ENCODE measurements at regions not wholly inside any gene's neighbourhood (a gene's known extent, or its start where the extent isn't known, plus 50 kb on each side); places are given as distances from the start of the nearest gene placed in this dataset.

DNA sequence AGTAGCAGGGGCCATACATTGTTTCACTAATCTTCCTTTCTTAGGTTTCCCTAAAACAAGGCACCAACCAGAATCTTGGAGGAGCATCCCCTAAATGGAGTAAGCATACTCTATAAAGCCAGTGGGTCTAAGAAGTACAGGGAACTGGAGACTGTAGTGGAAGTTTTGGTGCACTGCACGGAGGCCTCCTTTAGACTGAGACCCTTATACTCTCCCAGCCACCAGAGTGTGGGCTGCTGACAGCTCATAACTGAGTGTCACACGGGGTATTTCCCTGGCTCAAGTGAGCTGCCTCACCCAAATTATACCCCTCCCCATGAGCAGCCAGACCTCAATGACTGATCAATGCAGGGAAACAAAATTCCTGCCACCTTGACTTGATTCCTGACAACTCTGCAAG lies 349.5 kb downstream of the NDFIP2 start:
- Histone ChIP-seq H3K56ac (ENCODE audit: insufficient read length, low read depth, low read length) (no peak overlapping the region), H4K5ac (ENCODE audit: insufficient read length, low read depth, low read length) (no peak overlapping the region), H3K18ac (ENCODE audit: insufficient read length, low read depth, low read length) (no peak overlapping the region), H4K20me1 (ENCODE audit: control insufficient read depth, insufficient read depth, insufficient read length) (no peaks in the 10 kb centered on the region), H3K27me3 (ENCODE audit: insufficient read depth, low read length) (no peaks in the 10 kb centered on the region), H2BK20ac (ENCODE audit: low read depth, low read length, poor library complexity, severe bottlenecking) (no peak overlapping the region), H3K79me1 (ENCODE audit: insufficient read depth, low read depth, low read length, poor library complexity, severe bottlenecking) (no peaks in the 10 kb centered on the region), H3T11ph (ENCODE audit: low read length) (no peak overlapping the region), H3K23ac (ENCODE audit: insufficient read length, low read depth, low read length) (no peak overlapping the region), H3K4ac (ENCODE audit: low read depth, low read length) (no peak overlapping the region), H3K4me2 (ENCODE audit: insufficient read depth, insufficient read length, low read length) (no peak overlapping the region), H3K9ac (ENCODE audit: extremely low read depth, insufficient read length, low read length) (no peak overlapping the region), H3K9me3 (ENCODE audit: control insufficient read depth, low read depth, low read length) (no peaks in the 10 kb centered on the region), H2BK12ac (ENCODE audit: insufficient read length, low read depth, low read length) (no peak overlapping the region), H3K27ac (ENCODE audit: insufficient read length, low read depth, low read length) (no peak overlapping the region), H3K14ac (ENCODE audit: insufficient read depth, low read length) (no peak overlapping the region), H3K79me2 (ENCODE audit: insufficient read depth, low read length) (no peaks in the 10 kb centered on the region), H2AFZ (ENCODE audit: low read length) (no peak overlapping the region), H4K91ac (ENCODE audit: insufficient read length, low read depth, low read length) (no peak overlapping the region), H4K8ac (replicated peaks; ENCODE audit: insufficient read length, low read depth, low read length) (no peak overlapping the region), H2BK5ac (ENCODE audit: insufficient read length, low read length) (no peak overlapping the region), H2BK15ac (ENCODE audit: low read depth, low read length) (no peak overlapping the region), H3K23me2 (ENCODE audit: insufficient read length, low read depth, low read length, poor library complexity, severe bottlenecking) (no peaks in the 10 kb centered on the region), H2AK5ac (ENCODE audit: insufficient read length, low read length) (no peak overlapping the region), H2BK120ac (ENCODE audit: low read depth, low read length, poor library complexity, severe bottlenecking) (no peak overlapping the region), H3K4me1 (ENCODE audit: insufficient read depth, low read length) (no peaks in the 10 kb centered on the region)
- Mint-ChIP-seq H3K4me1 (peaks cover 0 to 2% of the 10 kb centered on the region in 2 experiments; a peak in 1 of 4 replicates), H3K27me3 (ENCODE audit: low read depth) (no peaks in the 10 kb centered on the region), H3K4me3 (no peak overlapping the region), H3K36me3 (ENCODE audit: insufficient read depth in 1 of 3, low read depth in 3 of 3) (no peaks in the 10 kb centered on the region; a peak in 1 of 7 replicates), H3K9me3 (peaks cover 0 to 2% of the 10 kb centered on the region in 2 experiments; a peak in 2 of 5 replicates), H3K27ac (no peak overlapping the region)
- DNase-seq = no peak
- WGBS (ENCODE audit: extremely low coverage, insufficient read length, low lambda C conversion rate) = no CpG with 5 or more reads among the region's 2 CpGs
- TF ChIP-seq, protein P1, sequence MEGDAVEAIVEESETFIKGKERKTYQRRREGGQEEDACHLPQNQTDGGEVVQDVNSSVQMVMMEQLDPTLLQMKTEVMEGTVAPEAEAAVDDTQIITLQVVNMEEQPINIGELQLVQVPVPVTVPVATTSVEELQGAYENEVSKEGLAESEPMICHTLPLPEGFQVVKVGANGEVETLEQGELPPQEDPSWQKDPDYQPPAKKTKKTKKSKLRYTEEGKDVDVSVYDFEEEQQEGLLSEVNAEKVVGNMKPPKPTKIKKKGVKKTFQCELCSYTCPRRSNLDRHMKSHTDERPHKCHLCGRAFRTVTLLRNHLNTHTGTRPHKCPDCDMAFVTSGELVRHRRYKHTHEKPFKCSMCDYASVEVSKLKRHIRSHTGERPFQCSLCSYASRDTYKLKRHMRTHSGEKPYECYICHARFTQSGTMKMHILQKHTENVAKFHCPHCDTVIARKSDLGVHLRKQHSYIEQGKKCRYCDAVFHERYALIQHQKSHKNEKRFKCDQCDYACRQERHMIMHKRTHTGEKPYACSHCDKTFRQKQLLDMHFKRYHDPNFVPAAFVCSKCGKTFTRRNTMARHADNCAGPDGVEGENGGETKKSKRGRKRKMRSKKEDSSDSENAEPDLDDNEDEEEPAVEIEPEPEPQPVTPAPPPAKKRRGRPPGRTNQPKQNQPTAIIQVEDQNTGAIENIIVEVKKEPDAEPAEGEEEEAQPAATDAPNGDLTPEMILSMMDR (conservative IDR thresholded peaks at IDR 0.05) = no peak
